Spleen (tissue), 11 donors: ENCODE measurements at regions not wholly inside any gene's neighbourhood (a gene's known extent, or its start where the extent isn't known, plus 50 kb on each side); places are given as distances from the start of the nearest gene placed in this dataset.

Source experiments
- DNase-seq: peaks from one replicate; pipeline ENCODE4 v3.0.0-alpha.2; 2020
- H3K27ac ChIP-seq, 8 donors: fragments of 200-600 bp; sonication (generic) in 7 of 8; 1 replicate in 4 of 8; 2 replicates in 4 of 8; pipeline versions ENCODE4 v1.5.0 to v1.8.0; 2016 to 2021; ENCODE audit warnings: inconsistent platforms in 4 of 8, mild to moderate bottlenecking in 4 of 8, moderate library complexity in 1 of 8
- H3K27me3 ChIP-seq, 7 donors: fragments of 200-600 bp; sonication (generic) in 6 of 7; replicated peaks in 1 of 7; 1 replicate in 4 of 7; 2 replicates in 3 of 7; pipeline versions ENCODE4 v1.5.0 to v1.8.0; 2016 to 2021; ENCODE audit warnings: inconsistent platforms in 3 of 7, mild to moderate bottlenecking in 1 of 7
- H3K36me3 ChIP-seq, 6 donors: fragments of 200-600 bp; sonication (generic) in 5 of 6; 1 replicate in 4 of 6; 2 replicates in 2 of 6; pipeline versions ENCODE4 v1.5.0 to v1.8.0; 2016 to 2021; ENCODE audit warnings: inconsistent platforms in 2 of 6
- H3K4me1 ChIP-seq, 6 donors: fragments of 200-600 bp; sonication (generic) in 5 of 6; 1 replicate in 3 of 6; 2 replicates in 3 of 6; pipeline versions ENCODE4 v1.5.0 to v1.8.0; 2016 to 2021; ENCODE audit warnings: inconsistent platforms in 3 of 6
- H3K4me3 ChIP-seq, 8 donors: fragments of 200-600 bp; sonication (generic) in 7 of 8; 1 replicate in 4 of 8; 2 replicates in 4 of 8; pipeline versions ENCODE4 v1.5.0 to v1.8.0; 2016 to 2021; ENCODE audit warnings: inconsistent platforms in 4 of 8, mild to moderate bottlenecking in 4 of 8, moderate library complexity in 2 of 8
- H3K9me3 ChIP-seq, 8 donors: fragments of 200-600 bp; sonication (generic) in 7 of 8; 1 replicate in 4 of 8; 2 replicates in 4 of 8; pipeline versions ENCODE4 v1.5.0 to v1.8.0; 2016 to 2021; ENCODE audit warnings: inconsistent platforms in 4 of 8
- POLR2A ChIP-seq, 3 donors: fragments of 450-650 bp; IDR thresholded peaks; one replicate each; pipeline ENCODE4 v1.5.1; 2017; ENCODE audit warnings: antibody characterized with exemption in 3 of 3, mild to moderate bottlenecking in 1 of 3
- POLR2AphosphoS5 ChIP-seq, 3 donors: sonication (generic); formaldehyde crosslinking; IDR thresholded peaks; one replicate each; pipeline ENCODE4 v1.5.1; 2017; ENCODE audit warnings: antibody characterized with exemption in 3 of 3
- WGBS, 5 donors: extraction: QIAGEN DNeasy Blood & Tissue Kit in 3 of 5; methylation state at CpG; one replicate each; pipeline versions ENCODE4 v1.1.5 to v1.1.7; 2013 to 2018; 5-methylcytosine and 5-hydroxymethylcytosine counted together
- intact Hi-C: fragments of 100-400 bp; cut with DNase I; formaldehyde crosslinking; loops from one replicate; pipeline ENCODE4 v1.15.0; 2023; ENCODE audit warnings: low total_unique reads
- TF ChIP-seq, protein P1 (sequence below), 11 experiments: fragments of 200-600 bp in 7 of 11; fragments of 450-650 bp in 4 of 11; sonication (generic) in 4 of 11; IDR thresholded peaks in 8 of 11; conservative IDR thresholded peaks in 3 of 11; 1 replicate in 7 of 11; 2 replicates in 4 of 11; pipeline versions ENCODE4 v1.4.0 to v1.8.0; 2016 to 2021; ENCODE audit warnings: antibody characterized with exemption in 11 of 11, inconsistent platforms in 4 of 11, mild to moderate bottlenecking in 1 of 11
- donor health status: healthy with polysubstance abuse.
- donor health status: DM: no; HTN: no; CAD: no; lungs with moderate emphysema.
- donor health status: DM: no; HTN: no; CAD: no.
- donor health status: Bipolar disorder and iron deficiency.
- donor health status: healthy.
- donor health status: DM: no; HTN: no; CAD: no.
- donor health status: DM: yes; HTN: yes; CAD: no.

GRCh38 chr5:145084834-145085233 is 750.3 kb downstream of the PRELID2 start:
- no peaks in the 10 kb centered on the region for H3K4me1 ChIP-seq
- intact Hi-C loops = no loop called here
- H3K4me3 ChIP-seq = no peak overlapping the region
- DNase-seq = no peak
- no peak overlapping the region for H3K27ac ChIP-seq
- WGBS, 5 donors = 91 to 95% (median 93%) methylated on average over 2 of the region's 2 CpGs
- TF ChIP-seq POLR2A (IDR thresholded peaks at IDR 0.05) = no peak
- TF ChIP-seq POLR2AphosphoS5 (IDR thresholded peaks at IDR 0.05) = no peak
- TF ChIP-seq, protein P1, sequence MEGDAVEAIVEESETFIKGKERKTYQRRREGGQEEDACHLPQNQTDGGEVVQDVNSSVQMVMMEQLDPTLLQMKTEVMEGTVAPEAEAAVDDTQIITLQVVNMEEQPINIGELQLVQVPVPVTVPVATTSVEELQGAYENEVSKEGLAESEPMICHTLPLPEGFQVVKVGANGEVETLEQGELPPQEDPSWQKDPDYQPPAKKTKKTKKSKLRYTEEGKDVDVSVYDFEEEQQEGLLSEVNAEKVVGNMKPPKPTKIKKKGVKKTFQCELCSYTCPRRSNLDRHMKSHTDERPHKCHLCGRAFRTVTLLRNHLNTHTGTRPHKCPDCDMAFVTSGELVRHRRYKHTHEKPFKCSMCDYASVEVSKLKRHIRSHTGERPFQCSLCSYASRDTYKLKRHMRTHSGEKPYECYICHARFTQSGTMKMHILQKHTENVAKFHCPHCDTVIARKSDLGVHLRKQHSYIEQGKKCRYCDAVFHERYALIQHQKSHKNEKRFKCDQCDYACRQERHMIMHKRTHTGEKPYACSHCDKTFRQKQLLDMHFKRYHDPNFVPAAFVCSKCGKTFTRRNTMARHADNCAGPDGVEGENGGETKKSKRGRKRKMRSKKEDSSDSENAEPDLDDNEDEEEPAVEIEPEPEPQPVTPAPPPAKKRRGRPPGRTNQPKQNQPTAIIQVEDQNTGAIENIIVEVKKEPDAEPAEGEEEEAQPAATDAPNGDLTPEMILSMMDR (IDR thresholded peaks at IDR 0.05 in 8 of 11, conservative IDR thresholded peaks at IDR 0.05 in 3 of 11) = no peak
- no peaks in the 10 kb centered on the region for H3K27me3 ChIP-seq
- H3K9me3 ChIP-seq = peaks cover 0 to 6% (median 0%) of the 10 kb centered on the region in 8 donors
- H3K36me3 ChIP-seq = no peaks in the 10 kb centered on the region

GRCh38 chr5:145077028-145077427 is 758.1 kb downstream of the PRELID2 start:
- intact Hi-C loops = no loop called here
- DNase-seq = no peak
- peaks cover 0 to 3% (median 0%) of the 10 kb centered on the region in 8 donors for H3K9me3 ChIP-seq
- H3K36me3 ChIP-seq = no peaks in the 10 kb centered on the region
- no peaks in the 10 kb centered on the region for H3K27me3 ChIP-seq
- H3K27ac ChIP-seq = no peak overlapping the region
- TF ChIP-seq POLR2A (IDR thresholded peaks at IDR 0.05) (no peak), POLR2AphosphoS5 (IDR thresholded peaks at IDR 0.05) (no peak)
- TF ChIP-seq, protein P1 (IDR thresholded peaks at IDR 0.05 in 8 of 11, conservative IDR thresholded peaks at IDR 0.05 in 3 of 11) = no peak
- no peaks in the 10 kb centered on the region for H3K4me1 ChIP-seq
- H3K4me3 ChIP-seq = no peak overlapping the region
- WGBS, 5 donors = 85 to 90% (median 86%) methylated on average over 6 of the region's 6 CpGs

- DNase-seq = no peak
- Histone ChIP-seq H3K4me3 (no peak overlapping the region), H3K4me1 (no peaks in the 10 kb centered on the region), H3K9me3 (no peaks in the 10 kb centered on the region), H3K36me3 (no peaks in the 10 kb centered on the region), H3K27ac (no peak overlapping the region), H3K27me3 (no peaks in the 10 kb centered on the region)
- intact Hi-C loops = no loop called here
- TF ChIP-seq, protein P1 (IDR thresholded peaks at IDR 0.05 in 8 of 11, conservative IDR thresholded peaks at IDR 0.05 in 3 of 11) = no peak
- no peak for TF ChIP-seq POLR2A (IDR thresholded peaks at IDR 0.05)
- no peak for TF ChIP-seq POLR2AphosphoS5 (IDR thresholded peaks at IDR 0.05)
These were observed 759.1 kb downstream of the PRELID2 start for GRCh38 chr5:145076040-145076439.

DNA sequence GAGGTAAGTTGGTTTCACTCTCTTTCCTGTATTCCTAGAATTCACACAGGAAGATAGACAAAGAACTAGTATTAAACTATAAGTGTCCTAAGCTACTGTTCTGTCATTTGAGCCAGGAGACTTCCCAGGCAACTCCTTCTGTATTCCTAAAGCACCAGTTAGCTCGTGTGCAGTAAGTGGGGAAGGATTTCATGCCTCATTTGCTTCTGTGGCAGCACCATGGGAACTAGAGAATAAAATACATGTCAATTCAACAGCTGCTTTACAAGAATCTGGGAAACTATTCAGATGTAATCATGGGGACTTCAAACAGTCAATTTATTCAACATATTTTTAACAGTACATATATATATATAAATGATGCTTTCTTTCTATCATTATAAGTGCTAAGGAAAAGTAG is 762.3 kb downstream of the PRELID2 start:
- no peak for TF ChIP-seq POLR2AphosphoS5 (IDR thresholded peaks at IDR 0.05)
- TF ChIP-seq POLR2A (IDR thresholded peaks at IDR 0.05) = no peak
- TF ChIP-seq, protein P1 (IDR thresholded peaks at IDR 0.05 in 8 of 11, conservative IDR thresholded peaks at IDR 0.05 in 3 of 11) = no peak

More for the DNA sequence above, 762.3 kb downstream of the PRELID2 start:
- 28 to 60% (median 38%) methylated on average over 1 of the region's 1 CpG for WGBS, 5 donors
- Histone ChIP-seq H3K36me3 (no peaks in the 10 kb centered on the region), H3K4me3 (no peak overlapping the region), H3K27ac (no peak overlapping the region), H3K4me1 (no peaks in the 10 kb centered on the region), H3K27me3 (no peaks in the 10 kb centered on the region), H3K9me3 (no peaks in the 10 kb centered on the region)
- DNase-seq = no peak
- intact Hi-C loops = no loop called here
